HG03045 (cell line): ENCODE measurements at regions not wholly inside any gene's neighbourhood (a gene's known extent, or its start where the extent isn't known, plus 50 kb on each side); places are given as distances from the start of the nearest gene placed in this dataset.
A peak's percentile ranks its signal among the peaks of the same experiment; 100 is the strongest.

Experiments
- ATAC-seq: cut with Tn5 transposase; IDR thresholded peaks from one replicate; pipeline ENCODE4 v1.9.1; 2021; ENCODE audit warnings: mild to moderate bottlenecking, moderate library complexity; ENCODE audit not compliant: unreplicated experiment

DNA sequence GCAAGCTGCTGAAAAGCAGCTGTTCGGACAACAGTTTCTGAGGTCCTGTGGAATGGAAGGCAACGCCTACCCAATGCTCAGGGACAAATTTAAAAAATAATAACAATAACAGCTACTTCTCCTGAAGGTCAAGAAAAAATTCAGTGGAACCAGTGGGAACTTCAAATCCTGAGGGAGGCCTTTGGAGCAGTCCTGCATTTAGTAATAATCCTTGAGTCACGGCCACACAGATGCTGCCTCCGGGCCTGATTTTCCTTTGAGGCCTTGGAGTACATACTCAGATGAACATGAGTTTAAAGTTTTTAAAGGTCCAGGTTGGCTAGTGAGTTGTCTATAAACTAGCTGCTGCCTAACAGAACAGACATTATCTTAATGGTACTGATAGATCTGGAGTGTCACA lies 268.0 kb downstream of the MSRB3 start:
- no peak for ATAC-seq

- peak; percentile 94 for ATAC-seq
These were observed 267.4 kb upstream of the HMGA2 start for GRCh38 chr12:65556676-65557437.

DNA sequence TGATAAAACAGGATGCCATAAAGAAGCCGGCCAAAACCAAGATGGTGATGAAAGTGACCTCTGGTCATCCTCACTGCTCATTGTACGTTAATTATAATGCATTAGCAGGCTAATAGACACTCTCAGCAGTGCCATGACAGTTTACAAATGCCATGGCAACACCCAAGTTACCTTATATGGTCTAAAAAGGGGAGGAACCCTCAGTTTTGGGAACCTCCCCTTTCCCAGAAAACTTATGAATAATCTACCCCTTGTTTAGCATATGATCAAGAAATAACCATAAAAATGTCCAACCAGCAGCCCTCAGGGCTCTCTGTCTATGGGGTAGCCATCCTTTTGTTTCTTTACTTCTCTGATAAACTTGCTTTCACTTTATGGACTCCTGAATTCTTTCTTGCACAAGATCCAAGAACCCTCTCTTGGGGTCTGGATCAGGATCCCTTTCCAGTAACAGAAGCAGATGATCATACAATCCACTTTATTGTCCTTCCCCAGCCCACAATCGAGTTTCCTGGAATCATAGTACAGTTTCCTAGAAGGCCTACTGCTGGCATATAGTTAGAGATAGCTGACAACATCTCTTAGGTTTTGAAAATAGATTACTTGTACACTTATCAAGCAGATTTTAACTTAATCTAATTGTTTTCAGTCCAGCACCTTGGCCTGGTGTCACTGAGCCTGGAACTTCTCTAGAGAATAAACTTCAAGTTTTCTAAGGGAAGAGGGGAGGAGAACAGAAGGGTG lies 266.7 kb upstream of the HMGA2 start:
- no peak for ATAC-seq

DNA sequence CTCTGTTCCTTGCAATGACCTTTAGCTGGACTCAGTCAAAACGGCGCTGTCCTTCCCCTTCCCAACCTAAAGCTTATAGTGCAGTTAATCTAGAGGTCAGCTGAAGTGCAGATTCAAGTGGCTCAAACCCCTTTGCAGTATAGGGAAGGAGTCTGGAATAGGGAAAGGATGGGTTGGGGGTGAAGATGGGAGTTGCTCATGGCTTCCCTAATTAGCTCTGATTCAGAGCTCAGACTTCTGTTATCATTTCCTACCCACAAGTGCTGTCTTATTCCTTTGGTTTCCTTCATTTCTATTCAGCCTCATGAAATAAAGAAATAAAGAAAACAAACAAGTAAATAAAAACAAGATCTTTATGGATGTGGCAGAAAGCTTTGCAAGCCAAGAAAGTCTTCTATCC lies 264.0 kb upstream of the HMGA2 start:
- ATAC-seq = no peak

- ATAC-seq = no peak
These were observed 262.4 kb upstream of the HMGA2 start for GRCh38 chr12:65561798-65562382.

DNA sequence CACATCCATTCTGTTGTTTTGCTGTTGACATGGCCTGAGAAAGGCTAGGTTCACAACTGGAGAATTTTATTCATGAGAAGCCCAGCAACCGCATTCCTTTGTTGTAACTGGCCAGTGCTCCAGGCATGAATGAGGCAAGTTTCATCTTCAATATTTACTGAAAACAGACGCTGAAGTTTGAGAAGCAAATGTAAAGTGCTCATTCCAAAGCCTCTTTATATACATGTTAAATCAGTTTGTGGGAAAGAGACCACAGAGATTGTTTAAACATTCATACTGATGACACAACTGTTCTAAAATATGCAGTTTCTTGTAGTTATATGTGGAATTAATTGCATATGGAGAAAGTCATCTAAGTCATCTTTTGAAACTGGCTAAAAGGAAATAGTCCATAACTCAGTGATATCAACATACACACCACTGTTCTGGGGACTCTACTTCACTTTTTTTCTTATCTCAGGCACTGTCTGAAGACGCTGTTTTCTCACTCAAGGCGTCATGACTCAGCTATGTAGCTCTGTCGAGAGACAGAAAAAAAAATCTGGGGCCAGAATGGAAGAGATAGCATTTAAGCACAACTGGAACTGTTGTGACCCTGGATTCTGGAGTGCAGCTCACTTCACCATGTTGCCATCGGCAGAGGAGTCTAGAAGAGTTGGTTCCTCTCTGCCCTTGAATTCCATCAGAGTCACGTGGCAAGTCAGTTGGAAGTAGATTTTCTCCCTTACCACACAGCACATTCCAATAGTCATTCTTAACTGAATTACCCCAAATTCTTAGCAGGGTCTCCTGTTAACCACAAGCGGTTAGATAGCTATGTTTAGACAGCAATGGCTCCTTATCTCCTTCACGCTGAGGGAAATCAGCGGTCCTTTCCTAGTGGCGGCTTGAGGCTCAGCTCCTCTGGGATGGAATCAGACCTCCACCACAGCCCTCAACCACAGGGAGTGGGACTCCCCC lies 258.4 kb upstream of the HMGA2 start:
- ATAC-seq = no peak

GRCh38 chr12:65566751-65567150 lies 257.5 kb upstream of the HMGA2 start:
- ATAC-seq = no peak

DNA sequence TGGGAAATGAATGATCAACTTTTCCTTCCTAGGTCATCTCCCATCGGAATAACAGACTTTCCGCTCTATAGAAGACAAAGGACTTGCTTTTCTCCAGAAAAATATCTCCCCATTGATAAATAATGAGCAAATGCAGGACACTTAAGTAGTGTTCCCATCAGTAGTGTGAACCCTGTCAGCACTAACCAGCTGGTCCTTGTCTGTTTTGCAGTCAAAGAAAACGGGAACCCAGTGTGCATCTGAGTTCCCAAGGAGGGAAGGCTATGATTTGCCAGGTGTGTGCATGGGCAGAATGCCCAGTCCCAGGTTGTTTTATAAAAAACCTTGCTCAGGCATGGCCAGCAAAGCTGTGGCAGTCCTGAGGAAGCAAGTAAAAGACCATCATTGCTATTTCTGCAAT lies 256.5 kb upstream of the HMGA2 start:
- no peak for ATAC-seq

DNA sequence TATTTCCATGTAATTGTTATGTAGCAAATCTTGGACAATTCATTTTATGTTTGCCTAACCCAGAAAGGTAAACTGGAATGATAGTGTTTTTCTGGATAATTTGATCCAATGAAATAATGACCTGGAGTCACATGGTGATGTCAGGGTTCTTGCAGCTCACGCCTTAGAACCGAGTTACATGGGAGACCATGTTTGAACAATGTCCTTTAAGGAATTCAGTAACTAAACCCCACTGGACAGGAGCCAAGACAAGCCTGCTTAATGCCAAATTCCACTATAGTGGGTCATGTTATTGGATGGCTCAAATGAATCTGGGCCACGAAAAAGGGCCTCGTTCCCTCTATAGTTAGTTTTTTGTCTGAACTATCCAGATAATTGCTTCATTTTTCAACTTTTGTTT lies 255.8 kb upstream of the HMGA2 start:
- ATAC-seq = no peak

DNA sequence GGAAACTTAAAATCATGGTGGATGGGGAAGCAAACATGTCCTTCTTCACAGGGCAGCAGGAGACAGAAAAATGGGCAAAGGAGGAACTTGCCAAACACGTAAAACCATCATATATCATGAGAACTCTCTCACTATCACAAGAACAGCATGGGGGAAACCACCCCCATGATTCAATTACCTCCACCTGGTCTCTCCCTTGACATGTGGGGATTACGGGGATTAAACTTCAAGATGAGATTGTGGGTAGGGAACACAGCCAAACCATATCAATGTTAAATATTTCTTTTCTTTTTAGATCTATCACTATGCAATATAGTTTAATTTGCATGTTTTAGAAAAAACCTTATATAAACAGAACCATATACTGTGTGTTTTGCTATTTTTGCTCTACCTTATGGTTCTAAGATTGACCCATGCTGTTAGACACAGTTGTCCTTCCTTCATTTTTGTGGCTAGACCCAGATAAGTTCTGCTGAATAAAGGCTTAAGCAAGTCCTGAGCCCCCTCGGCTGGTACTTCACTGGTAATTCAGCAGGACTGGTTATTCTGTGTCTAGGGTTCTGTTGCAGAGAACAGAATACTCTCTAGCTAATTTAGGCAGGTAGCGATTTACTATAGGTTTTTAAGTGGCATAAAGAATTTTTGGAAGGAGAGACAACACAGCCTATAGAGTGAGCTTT lies 253.7 kb upstream of the HMGA2 start:
- ATAC-seq = no peak

DNA sequence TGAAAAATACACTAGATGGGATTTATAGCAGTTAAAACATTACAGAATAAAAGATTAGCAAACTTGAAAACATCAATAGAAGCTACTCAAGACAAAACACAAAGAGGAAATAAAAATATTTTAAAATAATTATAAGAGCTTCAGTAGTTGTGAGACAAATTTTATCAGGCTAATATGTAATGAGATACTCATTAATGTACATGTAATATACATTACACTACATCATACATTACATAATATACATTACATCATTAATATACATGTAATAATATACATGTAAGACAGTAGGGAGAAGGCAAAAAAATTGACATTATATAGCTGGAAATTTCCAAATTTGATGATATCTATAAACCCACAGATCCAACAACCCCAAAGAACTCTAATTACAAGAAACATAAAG lies 249.4 kb upstream of the HMGA2 start:
- no peak for ATAC-seq

DNA sequence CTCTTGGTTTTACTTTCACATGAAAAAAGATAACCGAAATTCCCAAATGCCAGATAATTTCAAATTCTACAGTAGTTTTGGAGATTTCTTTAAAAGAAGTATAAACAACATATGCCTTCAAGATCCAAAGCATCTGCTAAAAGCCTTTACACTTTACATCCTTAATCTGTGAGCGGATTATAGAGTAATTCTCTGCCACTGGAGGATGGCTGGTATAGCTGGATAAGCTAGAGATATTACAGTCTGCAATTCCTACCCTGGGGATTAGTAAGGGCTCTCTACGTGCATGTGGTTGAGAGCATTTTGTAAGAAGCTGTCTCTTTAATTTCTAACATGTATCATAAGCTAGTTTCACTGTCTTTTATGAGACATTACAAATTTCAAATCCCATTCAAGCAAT lies 240.3 kb upstream of the HMGA2 start:
- ATAC-seq = no peak

DNA sequence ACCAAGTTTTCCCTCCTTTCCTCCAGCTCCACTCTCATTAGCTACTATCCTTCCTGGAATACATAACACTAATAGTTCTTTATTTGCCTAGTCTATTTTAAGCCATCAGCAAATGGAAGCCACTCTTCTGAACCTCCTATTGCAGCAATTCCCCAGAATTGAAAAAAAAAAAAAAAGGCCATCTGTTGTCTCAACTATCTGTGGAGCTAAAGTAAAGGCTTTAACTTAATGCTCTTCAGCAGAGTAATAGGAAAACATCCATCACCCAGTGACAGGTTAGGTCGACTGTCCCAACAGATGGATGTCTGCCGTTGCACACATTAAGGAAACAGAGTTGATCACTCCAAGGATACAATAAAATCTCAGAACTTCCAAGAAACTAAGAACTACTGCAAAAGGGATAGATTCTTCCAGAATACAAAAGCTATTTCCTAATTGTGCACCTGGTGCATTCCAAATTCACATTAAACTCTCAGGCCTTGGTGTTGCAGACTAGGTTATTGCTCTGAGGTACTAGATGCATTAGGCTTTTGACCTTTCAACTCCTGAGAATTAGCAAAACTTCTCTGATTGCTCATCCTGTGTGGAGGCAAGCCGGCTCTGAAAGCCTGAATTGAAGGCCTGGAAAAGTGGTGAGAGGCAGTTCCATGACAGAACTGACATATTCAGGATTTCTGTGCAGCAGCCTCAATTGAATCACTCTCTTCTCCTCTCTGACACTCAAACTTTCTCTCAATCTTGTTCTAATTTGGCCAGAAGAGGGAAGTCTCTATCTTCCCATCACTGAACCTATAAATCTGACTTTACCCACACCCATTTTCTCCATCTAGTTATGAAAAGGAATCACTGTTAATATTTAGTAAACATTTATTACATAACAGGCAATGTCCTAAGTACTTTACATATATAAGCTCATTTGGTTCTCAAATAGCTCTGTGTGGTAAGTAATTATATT lies 238.4 kb upstream of the HMGA2 start:
- no peak for ATAC-seq

DNA sequence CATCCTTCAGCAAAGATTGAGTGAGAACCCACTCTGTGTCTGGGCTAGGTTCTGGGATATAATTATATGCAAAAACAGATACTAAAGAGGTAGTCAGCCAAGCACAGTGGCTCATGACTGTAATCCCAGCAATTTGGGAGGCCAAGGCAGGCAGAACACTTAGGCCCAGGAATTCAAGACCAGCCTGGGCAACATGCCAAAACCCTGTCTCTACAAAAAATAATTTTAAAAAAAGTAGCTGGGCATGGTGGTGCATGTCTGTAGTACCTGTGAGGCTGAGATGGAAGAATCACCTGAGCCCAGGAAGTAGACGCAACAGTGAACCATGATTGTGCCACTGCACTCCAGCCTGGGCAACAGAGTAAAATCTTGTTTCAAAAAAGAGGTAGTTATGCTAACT lies 237.5 kb upstream of the HMGA2 start:
- ATAC-seq = no peak

- no peak for ATAC-seq
These were observed 234.0 kb upstream of the HMGA2 start for GRCh38 chr12:65590318-65590717.

- ATAC-seq = no peak
These were observed 231.9 kb upstream of the HMGA2 start for GRCh38 chr12:65592416-65592815.

DNA sequence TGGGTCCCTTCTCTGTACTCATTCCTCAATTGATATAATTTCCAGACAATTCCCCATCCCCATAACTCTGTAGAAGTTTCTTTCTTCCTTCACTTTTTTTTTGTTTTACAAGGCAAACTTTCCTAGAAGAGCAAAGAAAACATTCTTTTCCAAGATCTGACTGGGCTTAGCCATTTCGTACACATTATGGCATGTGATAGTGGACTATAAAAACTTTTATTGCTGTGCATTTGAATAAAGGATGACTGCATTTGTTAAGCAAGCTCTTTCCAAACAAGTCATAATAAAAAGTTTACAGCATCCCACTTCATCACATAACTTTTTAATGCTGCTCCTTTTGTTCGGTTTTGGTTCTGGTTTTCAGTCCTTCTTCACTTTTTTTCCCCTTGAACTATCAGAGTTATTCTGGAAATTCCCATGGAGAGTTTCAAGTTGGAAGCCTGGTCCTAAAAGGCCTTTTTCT lies 231.0 kb upstream of the HMGA2 start:
- ATAC-seq = no peak

DNA sequence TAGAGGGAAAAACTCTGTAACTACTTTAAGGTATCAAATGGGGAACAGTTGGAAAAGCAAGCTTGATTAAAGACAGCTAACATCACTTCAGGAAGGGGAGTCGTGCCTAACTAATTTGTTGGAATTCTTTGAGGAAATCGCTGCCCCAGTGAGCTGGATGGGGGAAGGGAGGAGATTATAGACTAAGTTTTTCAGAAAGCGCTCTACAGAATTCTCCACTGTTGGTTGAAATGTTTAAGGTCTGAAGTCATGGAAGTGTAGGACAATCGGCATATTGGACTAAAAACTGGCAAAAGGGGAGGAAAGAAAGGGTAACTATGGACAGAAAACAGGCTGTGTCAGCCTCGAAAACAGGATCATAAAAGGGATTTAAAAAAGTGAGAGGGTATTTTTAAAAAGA lies 229.9 kb upstream of the HMGA2 start:
- ATAC-seq = no peak

DNA sequence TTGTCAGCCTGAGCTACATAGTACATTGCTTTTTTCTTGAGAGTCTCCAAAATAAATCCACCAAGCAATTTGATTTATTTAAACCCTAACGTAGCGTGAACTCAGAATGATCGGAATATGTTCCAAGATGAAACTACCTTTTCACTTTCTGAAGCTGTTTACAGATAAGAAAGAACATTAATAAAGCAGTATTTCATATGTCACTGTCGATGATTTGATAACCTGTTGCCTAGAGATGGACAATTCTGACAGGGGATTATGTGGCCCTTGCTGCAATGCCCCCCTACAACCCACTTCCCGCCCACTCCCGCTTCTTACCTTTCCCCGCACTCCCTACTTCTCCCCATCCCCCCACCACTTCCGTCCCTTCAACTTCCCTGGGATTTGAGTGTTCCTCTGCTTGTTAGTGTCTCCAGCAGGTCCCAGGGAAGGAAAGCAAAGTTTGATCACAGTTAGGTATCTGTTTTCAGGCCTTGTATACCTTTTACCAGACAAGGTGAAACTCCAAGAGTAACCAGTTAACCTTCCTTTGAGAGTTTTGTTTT lies 229.2 kb upstream of the HMGA2 start:
- ATAC-seq = no peak
